HEK293 (cell line): ENCODE measurements at regions not wholly inside any gene's neighbourhood (a gene's known extent, or its start where the extent isn't known, plus 50 kb on each side); places are given as distances from the start of the nearest gene placed in this dataset.

Experiments
- CTCF ChIP-seq: fragments of 450-650 bp; formaldehyde crosslinking; IDR thresholded peaks from 2 replicates; pipeline ENCODE4 v1.5.1; 2016; ENCODE audit warnings: missing biosample characterization, missing genetic modification characterization
- GLI4 ChIP-seq: fragments of 450-650 bp; formaldehyde crosslinking; IDR thresholded peaks from 2 replicates; pipeline ENCODE4 v1.5.1; 2016; ENCODE audit warnings: missing biosample characterization, missing genetic modification characterization
- PRDM4 ChIP-seq: fragments of 450-650 bp; formaldehyde crosslinking; IDR thresholded peaks from 2 replicates; pipeline ENCODE4 v1.5.1; 2017; ENCODE audit warnings: missing biosample characterization, missing genetic modification characterization
- YY1 ChIP-seq: fragments of 450-650 bp; formaldehyde crosslinking; IDR thresholded peaks from 2 replicates; pipeline ENCODE4 v1.5.1; 2018; ENCODE audit warnings: missing biosample characterization, missing genetic modification characterization
- ZBTB10 ChIP-seq: fragments of 450-650 bp; formaldehyde crosslinking; IDR thresholded peaks from 2 replicates; pipeline ENCODE4 v1.5.1; 2016; ENCODE audit warnings: missing biosample characterization, missing genetic modification characterization
- ZBTB8A ChIP-seq: fragments of 450-650 bp; formaldehyde crosslinking; IDR thresholded peaks from 2 replicates; pipeline ENCODE4 v1.5.1; 2016; ENCODE audit warnings: missing biosample characterization, missing genetic modification characterization
- ZNF146 ChIP-seq: fragments of 450-650 bp; formaldehyde crosslinking; IDR thresholded peaks from 2 replicates; pipeline ENCODE4 v1.5.1; 2016; ENCODE audit warnings: missing biosample characterization, missing genetic modification characterization
- ZNF248 ChIP-seq: fragments of 450-650 bp; formaldehyde crosslinking; IDR thresholded peaks from 2 replicates; pipeline ENCODE4 v1.5.1; 2017; ENCODE audit warnings: missing biosample characterization, missing genetic modification characterization
- ZNF423 ChIP-seq: fragments of 450-650 bp; formaldehyde crosslinking; IDR thresholded peaks from 2 replicates; pipeline ENCODE4 v1.5.1; 2016; ENCODE audit warnings: missing biosample characterization, missing genetic modification characterization
- ZNF707 ChIP-seq: fragments of 450-650 bp; formaldehyde crosslinking; IDR thresholded peaks from 2 replicates; pipeline ENCODE4 v1.5.1; 2016; ENCODE audit warnings: missing biosample characterization, missing genetic modification characterization
- ZNF843 ChIP-seq: fragments of 450-650 bp; formaldehyde crosslinking; IDR thresholded peaks from 2 replicates; pipeline ENCODE4 v1.5.1; 2016; ENCODE audit warnings: missing biosample characterization, missing genetic modification characterization

GRCh38 chr5:167107684-167108083 is 1183.8 kb upstream of the WWC1 start:
- no peak for TF ChIP-seq CTCF (tag by site-specific recombination)
- no peak for TF ChIP-seq YY1 (tag by site-specific recombination)
- TF ChIP-seq ZNF707 (tag by site-specific recombination), result no peak
- no peak for TF ChIP-seq ZBTB8A
- TF ChIP-seq PRDM4 (tag by site-specific recombination), result no peak
- no peak for TF ChIP-seq ZBTB10 (tag by site-specific recombination)
- no peak for TF ChIP-seq ZNF146 (tag by site-specific recombination)
- TF ChIP-seq GLI4 (tag by site-specific recombination), result no peak
- no peak for TF ChIP-seq ZNF843 (tag by site-specific recombination)
- TF ChIP-seq ZNF248 (tag by site-specific recombination), result no peak
- TF ChIP-seq ZNF423, result no peak
